GM19468 (cell line): ENCODE measurements at regions not wholly inside any gene's neighbourhood (a gene's known extent, or its start where the extent isn't known, plus 50 kb on each side); places are given as distances from the start of the nearest gene placed in this dataset.

Source experiments
- ATAC-seq: cut with Tn5 transposase; IDR thresholded peaks from one replicate; pipeline ENCODE4 v1.9.1; 2021; ENCODE audit warnings: mild to moderate bottlenecking, moderate library complexity, moderate number of reproducible peaks; ENCODE audit not compliant: unreplicated experiment; ENCODE audit errors: extremely low read depth

GRCh38 chr11:45060707-45061106 is 85.7 kb upstream of the PRDM11 start:
- no peak for ATAC-seq

- ATAC-seq = no peak
Observed at GRCh38 chr11:45061641-45062040, 84.8 kb upstream of the PRDM11 start.

DNA sequence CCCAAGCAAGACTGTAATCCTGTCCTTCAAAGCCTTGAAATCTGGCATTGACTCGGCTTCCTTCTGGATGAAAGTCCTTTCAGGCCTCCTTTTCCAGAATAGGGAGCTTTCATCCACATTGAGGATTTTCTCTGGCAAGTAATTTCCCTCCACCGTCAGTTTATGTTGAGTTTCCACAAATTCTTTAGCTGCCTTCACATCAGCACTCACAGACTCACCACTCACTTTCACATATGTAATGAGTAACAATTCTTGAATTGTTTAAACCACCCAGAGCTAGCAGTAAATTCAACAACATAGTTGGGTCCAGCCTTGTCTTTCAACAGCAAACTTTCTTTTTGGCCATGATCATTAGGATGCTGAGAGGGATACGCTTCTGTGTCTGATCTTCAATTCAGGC is 84.3 kb upstream of the PRDM11 start:
- no peak for ATAC-seq

GRCh38 chr11:45062974-45063635 is 83.3 kb upstream of the PRDM11 start:
- ATAC-seq = no peak

GRCh38 chr11:45063669-45064068 is 82.8 kb upstream of the PRDM11 start:
- ATAC-seq = no peak

GRCh38 chr11:45067966-45068365 is 78.5 kb upstream of the PRDM11 start:
- ATAC-seq = no peak

GRCh38 chr11:45071232-45071631 is 75.2 kb upstream of the PRDM11 start:
- ATAC-seq = no peak

GRCh38 chr11:45073685-45074141 is 72.7 kb upstream of the PRDM11 start:
- ATAC-seq = no peak

GRCh38 chr11:45075519-45075918 is 70.9 kb upstream of the PRDM11 start:
- no peak for ATAC-seq

DNA sequence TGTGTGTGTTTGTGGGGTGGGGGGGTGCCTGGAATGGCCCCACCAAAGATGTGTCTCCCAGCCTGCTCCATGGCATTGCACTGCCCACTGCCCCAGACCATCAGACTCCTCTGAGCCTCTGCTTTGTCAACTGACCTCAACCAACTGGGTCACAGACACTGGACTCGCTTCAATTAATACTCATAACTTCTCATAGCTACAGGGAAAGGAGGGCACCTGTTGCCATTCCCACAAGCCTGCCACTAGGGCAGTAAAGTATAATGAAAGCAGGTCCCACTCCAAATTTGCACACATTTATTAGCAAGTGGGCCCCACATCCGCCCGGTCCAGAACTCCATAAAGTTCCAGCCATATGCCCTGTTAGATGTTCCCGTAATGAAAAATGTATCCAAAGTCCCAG is 70.5 kb upstream of the PRDM11 start:
- ATAC-seq = no peak

DNA sequence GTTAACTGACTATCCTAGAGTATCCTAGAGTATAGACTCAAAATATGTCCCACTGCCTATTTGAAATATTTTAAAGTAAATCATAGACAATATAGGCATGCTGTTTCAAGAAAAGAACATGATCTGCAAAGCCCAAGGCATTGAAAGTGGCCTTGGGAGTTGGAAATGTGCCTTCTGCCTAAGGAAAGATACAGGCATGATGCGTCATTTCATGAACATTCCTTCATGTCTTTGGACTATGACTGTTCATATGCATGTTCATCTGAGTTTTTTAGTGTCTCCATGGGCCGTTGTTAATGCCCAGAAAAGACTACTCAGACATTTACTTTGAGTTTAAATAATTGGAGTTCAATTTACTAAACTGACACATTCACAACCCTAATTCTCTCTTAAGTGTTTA is 69.7 kb upstream of the PRDM11 start:
- no peak for ATAC-seq

GRCh38 chr11:45078236-45079074 is 68.0 kb upstream of the PRDM11 start:
- ATAC-seq = no peak

- no peak for ATAC-seq
Observed at GRCh38 chr11:45079075-45079444, 67.4 kb upstream of the PRDM11 start.

DNA sequence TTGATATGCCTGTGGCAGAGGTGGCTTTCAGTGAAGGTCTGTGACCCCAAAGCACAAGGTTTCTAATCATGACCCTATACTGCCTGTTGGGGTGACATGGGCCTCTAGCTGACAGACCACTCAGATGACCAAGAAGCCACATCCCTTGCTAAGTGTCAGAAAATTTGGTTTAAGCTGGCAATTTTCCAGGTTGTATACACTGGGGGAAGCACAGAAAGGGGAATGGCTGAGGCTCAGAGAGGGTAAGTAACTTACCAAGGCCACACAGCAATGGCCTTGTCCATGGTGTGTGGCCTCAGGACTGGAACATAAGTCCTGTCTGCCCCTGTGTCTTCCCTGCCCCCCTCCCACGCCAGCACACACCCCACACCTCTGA is 66.9 kb upstream of the PRDM11 start:
- ATAC-seq = no peak

DNA sequence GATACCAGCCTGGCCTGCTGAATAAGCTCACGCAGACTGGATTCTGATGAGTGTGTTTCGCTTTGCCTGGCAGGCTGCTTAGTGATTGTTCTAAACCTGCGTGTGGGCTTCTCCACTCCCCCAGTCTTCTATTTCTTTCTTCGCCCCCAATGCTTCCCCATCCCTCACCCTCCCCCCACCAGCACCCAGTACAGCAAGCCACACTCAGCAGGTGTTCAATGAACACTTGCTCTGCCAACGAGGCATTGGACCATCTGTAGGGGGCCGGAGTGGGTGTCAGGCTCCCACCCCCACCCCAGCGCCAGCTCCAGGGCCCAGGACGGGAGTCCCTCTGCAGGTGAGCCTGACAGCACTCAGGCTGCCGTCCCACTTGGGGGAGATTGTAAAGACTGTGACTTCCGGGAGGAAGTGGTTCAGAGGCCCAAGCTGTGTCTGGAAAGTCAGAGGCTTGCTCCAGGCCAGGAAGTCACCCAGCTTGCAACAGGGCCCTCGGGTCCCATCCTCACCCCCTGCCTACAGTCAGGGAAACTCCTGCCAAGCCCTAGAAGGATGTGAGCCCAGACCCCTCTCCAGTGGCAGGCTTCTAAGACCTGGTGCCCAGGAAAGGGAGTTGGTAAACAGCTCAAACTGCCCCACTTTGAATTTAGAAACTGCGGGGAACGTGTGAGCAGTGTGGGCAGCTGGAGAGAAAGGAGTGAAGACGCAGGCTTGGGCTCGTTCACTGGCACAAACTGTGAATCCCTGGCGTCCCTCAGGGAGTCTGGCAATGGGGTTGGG is 66.3 kb upstream of the PRDM11 start:
- ATAC-seq = no peak

GRCh38 chr11:45082744-45083543 is 63.5 kb upstream of the PRDM11 start:
- ATAC-seq = no peak

DNA sequence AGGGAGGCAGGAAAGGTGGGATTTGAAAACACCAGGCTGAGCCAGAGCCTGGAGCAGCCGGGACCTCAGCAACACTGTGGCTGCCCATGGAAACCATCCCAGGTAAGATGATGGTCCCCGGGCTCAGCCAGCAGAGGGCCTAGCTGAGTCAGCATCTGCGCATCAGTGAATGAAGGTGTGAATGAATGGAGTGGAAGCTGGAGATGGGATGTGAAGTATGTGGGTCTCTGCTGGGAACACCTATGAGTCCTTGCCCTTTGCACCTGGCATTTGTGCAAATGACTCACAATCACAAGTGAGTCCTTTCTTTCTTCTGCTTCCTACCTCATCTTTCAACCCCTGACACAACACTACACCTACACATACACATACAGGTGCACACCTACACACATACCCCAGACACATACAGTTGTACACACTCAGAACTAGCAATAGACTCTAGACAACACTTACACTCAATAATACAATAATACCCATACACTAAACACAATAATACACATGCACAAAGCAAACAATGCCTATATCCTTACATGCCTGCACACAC is 62.8 kb upstream of the PRDM11 start:
- no peak for ATAC-seq

GRCh38 chr11:45085646-45086501 is 60.6 kb upstream of the PRDM11 start:
- no peak for ATAC-seq

DNA sequence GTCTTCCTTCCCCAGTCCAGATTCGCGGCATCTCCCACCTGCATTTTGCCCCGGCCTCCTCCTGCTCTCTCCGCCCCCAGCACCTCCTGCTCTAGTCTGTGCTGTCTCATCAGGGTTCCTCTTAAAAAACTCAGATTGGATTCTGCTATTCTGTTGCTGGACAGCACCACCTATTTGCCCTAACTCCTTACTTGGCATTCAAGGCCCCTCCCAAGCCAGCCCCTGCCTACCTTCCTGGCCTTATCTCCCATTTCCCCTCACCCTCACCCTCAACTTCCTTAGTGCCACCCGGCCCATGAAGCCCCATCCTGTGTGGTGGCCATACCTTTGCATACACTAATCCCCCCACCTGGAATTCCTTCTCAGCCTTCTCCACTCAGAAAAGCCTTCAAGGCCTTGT is 59.9 kb upstream of the PRDM11 start:
- no peak for ATAC-seq
